Neural progenitor cell (in vitro differentiated cells): ENCODE measurements at regions not wholly inside any gene's neighbourhood (a gene's known extent, or its start where the extent isn't known, plus 50 kb on each side); places are given as distances from the start of the nearest gene placed in this dataset.

Source experiments
- DNase-seq: peaks from one replicate; pipeline ENCODE4 v3.0.0-alpha.2; 2016; ENCODE audit warnings: low spot score
- H2AFZ ChIP-seq: fragments of 200-600 bp; sonication (generic); replicated peaks from 2 replicates; pipeline ENCODE4 v1.6.1; 2016; ENCODE audit warnings: antibody characterized with exemption
- H3F3A ChIP-seq: fragments of 200-600 bp; sonication (generic); 2 replicates; pipeline ENCODE4 v1.6.1; 2016; ENCODE audit warnings: antibody characterized with exemption, low read depth
- H3K27ac ChIP-seq: fragments of 200-600 bp; sonication (generic); 2 replicates; pipeline ENCODE4 v1.5.1; 2016; ENCODE audit warnings: mild to moderate bottlenecking
- H3K27me3 ChIP-seq: fragments of 200-600 bp; sonication (generic); 2 replicates; pipeline ENCODE4 v1.6.1; 2016; ENCODE audit warnings: mild to moderate bottlenecking, moderate library complexity
- H3K36me3 ChIP-seq: fragments of 200-600 bp; sonication (generic); 2 replicates; pipeline ENCODE4 v1.5.1; 2016
- H3K4me1 ChIP-seq: fragments of 200-600 bp; sonication (generic); 2 replicates; pipeline ENCODE4 v1.6.1; 2016; ENCODE audit warnings: mixed run types
- H3K4me2 ChIP-seq: fragments of 200-600 bp; sonication (generic); 2 replicates; pipeline ENCODE4 v1.6.1; 2016
- H3K4me3 ChIP-seq: fragments of 200-600 bp; sonication (generic); 2 replicates; pipeline ENCODE4 v1.5.1; 2016
- H3K79me2 ChIP-seq: fragments of 200-600 bp; sonication (generic); 2 replicates; pipeline ENCODE4 v1.6.1; 2016; ENCODE audit warnings: low read depth
- H3K9ac ChIP-seq: fragments of 200-600 bp; sonication (generic); 2 replicates; pipeline ENCODE4 v1.6.1; 2016
- H3K9me3 ChIP-seq: fragments of 200-600 bp; sonication (generic); 2 replicates; pipeline ENCODE4 v1.5.1; 2016; ENCODE audit warnings: low read depth
- H4K20me1 ChIP-seq: fragments of 200-600 bp; sonication (generic); 2 replicates; pipeline ENCODE4 v1.6.1; 2016; ENCODE audit warnings: low read depth
- H3K27ac Mint-ChIP-seq: 3 replicates; pipeline ENCODE4 v1.8.0; 2021; ENCODE audit warnings: mixed read lengths
- H3K27me3 Mint-ChIP-seq: 2 replicates; pipeline ENCODE4 v1.8.0; 2022; ENCODE audit warnings: low read depth, mild to moderate bottlenecking, inconsistent platforms, moderate library complexity, mixed read lengths; ENCODE audit not compliant: insufficient read depth
- H3K36me3 Mint-ChIP-seq: 3 replicates; pipeline ENCODE4 v1.8.0; 2021; ENCODE audit warnings: mixed read lengths
- H3K4me1 Mint-ChIP-seq: 3 replicates; pipeline ENCODE4 v1.8.0; 2021; ENCODE audit warnings: mixed read lengths
- H3K4me3 Mint-ChIP-seq: 3 replicates; pipeline ENCODE4 v1.8.0; 2021; ENCODE audit warnings: mild to moderate bottlenecking, moderate library complexity, mixed read lengths
- H3K9me3 Mint-ChIP-seq: 3 replicates; pipeline ENCODE4 v1.8.0; 2020; ENCODE audit warnings: mixed read lengths
- CTCF ChIP-seq: fragments of 200-600 bp; sonication (generic); IDR thresholded peaks from 2 replicates; pipeline ENCODE4 v1.5.1; 2017; ENCODE audit warnings: antibody characterized with exemption, mild to moderate bottlenecking
- EZH2 ChIP-seq: fragments of 200-600 bp; sonication (generic); IDR thresholded peaks from 2 replicates; pipeline ENCODE4 v1.6.1; 2017; ENCODE audit warnings: antibody characterized with exemption, mild to moderate bottlenecking, moderate library complexity
- EZH2phosphoT487 ChIP-seq: fragments of 200-600 bp; sonication (generic); IDR thresholded peaks from 2 replicates; pipeline ENCODE4 v1.6.1; 2017; ENCODE audit warnings: antibody characterized with exemption

DNA sequence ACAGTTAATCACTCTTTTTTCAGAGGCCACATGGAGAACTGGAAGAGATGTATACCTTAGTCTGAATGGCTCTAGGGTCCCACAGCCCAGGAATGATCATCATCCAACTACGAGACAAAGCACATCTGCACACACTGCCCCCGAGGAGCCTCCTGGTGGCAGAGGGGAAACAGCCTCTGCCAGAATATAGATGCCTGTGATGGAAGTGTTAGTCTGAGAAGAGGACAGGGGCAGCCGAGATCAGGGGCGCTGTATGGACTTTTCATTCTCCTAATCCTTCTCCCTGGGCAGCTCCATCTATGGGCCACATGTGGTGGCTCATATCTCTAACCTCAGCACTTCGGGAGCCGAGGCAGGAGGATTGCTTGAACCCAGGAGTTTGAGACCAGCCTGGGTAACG is 82.8 kb upstream of the CAPRIN2 start:
- Histone ChIP-seq H4K20me1 (no peaks in the 10 kb centered on the region), H3K79me2 (no peaks in the 10 kb centered on the region), H3K9me3 (no peaks in the 10 kb centered on the region), H3K4me3 (no peak overlapping the region), H3K9ac (no peak overlapping the region), H3K4me1 (no peaks in the 10 kb centered on the region), H3F3A (no peaks in the 10 kb centered on the region), H3K4me2 (no peak overlapping the region), H3K27me3 (no peaks in the 10 kb centered on the region), H2AFZ (no peak overlapping the region), H3K27ac (no peak overlapping the region), H3K36me3 (no peaks in the 10 kb centered on the region)
- Mint-ChIP-seq H3K4me1 (no peaks in the 10 kb centered on the region), H3K27ac (no peak overlapping the region), H3K9me3 (peaks cover 3% of the 10 kb centered on the region), H3K27me3 (peaks cover 10% of the 10 kb centered on the region), H3K4me3 (no peak overlapping the region), H3K36me3 (no peaks in the 10 kb centered on the region)
- TF ChIP-seq EZH2phosphoT487 (no peak), CTCF (peak; percentile 9)
- no peak for DNase-seq

DNA sequence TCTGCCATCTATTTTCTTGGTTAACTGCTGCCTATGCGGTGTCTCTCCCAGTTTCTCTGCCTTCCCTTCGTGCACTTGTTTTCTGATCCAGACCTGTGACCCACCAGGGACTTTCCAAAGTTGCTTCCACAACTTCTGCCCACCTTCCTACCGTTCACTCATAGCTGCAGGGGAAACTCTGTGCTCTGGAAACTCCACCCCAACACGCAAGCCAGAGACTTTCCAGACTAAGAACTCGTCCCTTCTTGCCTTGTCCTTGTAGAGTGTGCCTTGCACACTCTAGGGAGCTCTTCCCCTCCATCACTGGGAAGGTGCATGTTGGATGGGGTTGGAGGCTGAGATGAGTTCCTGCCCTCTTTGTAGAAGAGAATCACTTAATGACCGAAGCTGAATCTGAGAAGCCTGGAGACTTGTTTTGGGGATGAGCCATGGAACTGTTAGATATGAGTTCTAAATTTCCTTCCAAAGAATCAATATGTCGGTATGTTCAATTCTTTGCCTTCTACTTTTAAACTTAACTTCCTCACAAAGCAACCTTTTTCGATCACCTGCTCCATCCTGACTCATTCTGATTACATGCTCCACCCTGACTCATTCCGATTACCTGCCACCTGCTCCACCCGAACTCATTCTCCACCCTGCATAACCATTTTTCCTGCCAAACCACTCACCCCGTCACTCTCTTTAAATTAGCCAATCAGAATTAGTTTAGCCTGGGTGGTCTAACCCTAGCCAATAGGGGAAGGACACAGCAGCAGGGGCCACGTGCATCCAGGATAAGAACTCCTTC is 82.1 kb upstream of the CAPRIN2 start:
- Histone ChIP-seq H3K9me3 (no peaks in the 10 kb centered on the region), H3K27ac (no peak overlapping the region), H4K20me1 (no peaks in the 10 kb centered on the region), H3K4me3 (no peak overlapping the region), H3K27me3 (no peaks in the 10 kb centered on the region), H3K4me2 (no peak overlapping the region), H3K4me1 (no peaks in the 10 kb centered on the region), H2AFZ (no peak overlapping the region), H3K36me3 (no peaks in the 10 kb centered on the region), H3K79me2 (no peaks in the 10 kb centered on the region), H3K9ac (no peak overlapping the region), H3F3A (no peaks in the 10 kb centered on the region)
- no peak for DNase-seq
- no peak for TF ChIP-seq CTCF
- TF ChIP-seq EZH2: no peak
- TF ChIP-seq EZH2phosphoT487: no peak
- H3K36me3 Mint-ChIP-seq: no peaks in the 10 kb centered on the region
- peaks cover 3% of the 10 kb centered on the region for H3K9me3 Mint-ChIP-seq
- H3K4me3 Mint-ChIP-seq: no peak overlapping the region
- no peak overlapping the region for H3K27ac Mint-ChIP-seq
- H3K27me3 Mint-ChIP-seq: peaks cover 13% of the 10 kb centered on the region
- no peaks in the 10 kb centered on the region for H3K4me1 Mint-ChIP-seq

- no peaks in the 10 kb centered on the region for H3K36me3 ChIP-seq
- H3K4me2 ChIP-seq: no peak overlapping the region
- H3K4me3 ChIP-seq: no peak overlapping the region
- no peak for DNase-seq
- H4K20me1 ChIP-seq: no peaks in the 10 kb centered on the region
- H3F3A ChIP-seq: no peaks in the 10 kb centered on the region
- H3K4me1 ChIP-seq: no peaks in the 10 kb centered on the region
- H3K27me3 Mint-ChIP-seq: peaks cover 11% of the 10 kb centered on the region
- no peak overlapping the region for H2AFZ ChIP-seq
- H3K27ac Mint-ChIP-seq: no peak overlapping the region
- peaks cover 3% of the 10 kb centered on the region for H3K9me3 Mint-ChIP-seq
- no peaks in the 10 kb centered on the region for H3K9me3 ChIP-seq
- H3K27me3 ChIP-seq: no peaks in the 10 kb centered on the region
- no peak for TF ChIP-seq CTCF
- TF ChIP-seq EZH2: no peak
- TF ChIP-seq EZH2phosphoT487: no peak
- H3K4me3 Mint-ChIP-seq: no peak overlapping the region
- no peaks in the 10 kb centered on the region for H3K36me3 Mint-ChIP-seq
- no peak overlapping the region for H3K9ac ChIP-seq
- no peaks in the 10 kb centered on the region for H3K79me2 ChIP-seq
- no peaks in the 10 kb centered on the region for H3K4me1 Mint-ChIP-seq
- no peak overlapping the region for H3K27ac ChIP-seq
Observed at GRCh38 chr12:30835216-30835615, 80.5 kb upstream of the CAPRIN2 start.
